Omental fat pad (tissue), 3 donors: ENCODE measurements at regions not wholly inside any gene's neighbourhood (a gene's known extent, or its start where the extent isn't known, plus 50 kb on each side); places are given as distances from the start of the nearest gene placed in this dataset.
"Not testable (repeated sequence)": the region's sequence is repeated elsewhere in the genome, so short reads cannot be mapped to it uniquely, and the experiment has no call there.

Source experiments
- ATAC-seq: fragments of 150-250 bp; one replicate; pipeline ENCODE4 v1.9.1; 2016; ENCODE audit warnings: mild to moderate bottlenecking, moderate library complexity; ENCODE audit not compliant: low FRiP score
- DNase-seq: peaks from one replicate; pipeline ENCODE4 v3.0.0-alpha.2; 2019; ENCODE audit warnings: low spot score
- CTCF ChIP-seq, 3 donors: fragments of 450-650 bp; IDR thresholded peaks; one replicate each; pipeline ENCODE4 v1.5.1; 2016 to 2017; ENCODE audit warnings: antibody characterized with exemption in 3 of 3, mild to moderate bottlenecking in 3 of 3, moderate library complexity in 2 of 3

GRCh38 chr11:134994431-134994830, 582.4 kb upstream of the B3GAT1 start:
- no peak for DNase-seq
- TF ChIP-seq CTCF (IDR thresholded peaks at IDR 0.05) = no peak
- no peak for ATAC-seq

- TF ChIP-seq CTCF (IDR thresholded peaks at IDR 0.05) = no peak
- ATAC-seq = no peak
- no peak for DNase-seq
Observed at GRCh38 chr11:134993691-134994243, 581.7 kb upstream of the B3GAT1 start.

GRCh38 chr11:134992981-134993380, 580.9 kb upstream of the B3GAT1 start:
- ATAC-seq = no peak
- no peak for DNase-seq
- TF ChIP-seq CTCF (IDR thresholded peaks at IDR 0.05) = no peak

DNA sequence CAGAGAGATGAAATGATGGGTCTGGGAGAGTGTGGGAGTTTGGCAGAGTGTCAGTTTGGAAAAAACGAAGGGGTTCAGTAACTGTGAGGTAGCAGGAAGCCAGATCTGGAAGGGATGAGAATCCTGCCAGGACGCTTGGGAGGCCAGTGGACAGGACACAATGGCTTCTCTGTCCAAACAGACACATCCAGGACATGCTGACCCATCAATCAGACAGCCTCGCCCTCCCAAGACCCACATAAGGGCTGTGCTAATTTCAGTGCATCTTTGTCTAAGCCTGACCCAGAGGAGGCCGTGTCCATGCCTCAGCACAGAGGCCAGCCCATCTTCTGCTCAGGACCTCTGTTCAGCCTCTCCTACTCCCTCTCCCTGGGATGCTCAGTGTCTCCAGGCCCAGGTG, 576.5 kb upstream of the B3GAT1 start:
- no peak for TF ChIP-seq CTCF (IDR thresholded peaks at IDR 0.05)
- DNase-seq (no peak), ATAC-seq (no peak)

GRCh38 chr11:134987822-134988221, 575.8 kb upstream of the B3GAT1 start:
- no peak for TF ChIP-seq CTCF (IDR thresholded peaks at IDR 0.05)
- DNase-seq (no peak), ATAC-seq (no peak)

- no peak for DNase-seq
- TF ChIP-seq CTCF (IDR thresholded peaks at IDR 0.05) = no peak
- ATAC-seq = no peak
Observed at GRCh38 chr11:134987223-134987768, 575.3 kb upstream of the B3GAT1 start.

GRCh38 chr11:134984421-134984820, 572.4 kb upstream of the B3GAT1 start:
- ATAC-seq = no peak
- no peak for DNase-seq
- TF ChIP-seq CTCF (IDR thresholded peaks at IDR 0.05) = no peak

- ATAC-seq, DNase-seq: not testable (repeated sequence)
Observed at GRCh38 chr11:134982432-134982831, 570.4 kb upstream of the B3GAT1 start.
